Lung microvascular endothelial cell (primary cell): ENCODE measurements at regions not wholly inside any gene's neighbourhood (a gene's known extent, or its start where the extent isn't known, plus 50 kb on each side); places are given as distances from the start of the nearest gene placed in this dataset.
"Not testable (repeated sequence)": the region's sequence is repeated elsewhere in the genome, so short reads cannot be mapped to it uniquely, and the experiment has no call there.

ENCODE experiments used
- DNase-seq, 2 donors: peaks; one replicate each; pipeline versions ENCODE4 v3.0.0 to v3.0.0-alpha.2; 2010; ENCODE audit warnings: low read depth in 2 of 2

- DNase-seq = peak; percentile 46 to 76
Measured at GRCh38 chr14:30221546-30221945, 293.9 kb upstream of the PRKD1 start.

GRCh38 chr14:30223385-30223785, 295.7 kb upstream of the PRKD1 start:
- peak; percentile 94 to 98 for DNase-seq

GRCh38 chr14:30223966-30224365, 296.3 kb upstream of the PRKD1 start:
- peak; percentile 41 to 43 for DNase-seq

- DNase-seq = peak; percentile 49 to 65
Measured at GRCh38 chr14:30225176-30225575, 297.5 kb upstream of the PRKD1 start.

GRCh38 chr14:30227436-30227835, 299.8 kb upstream of the PRKD1 start:
- no peak for DNase-seq

GRCh38 chr14:30227876-30228275, 300.2 kb upstream of the PRKD1 start:
- DNase-seq = peak in 1 of 2 donors; percentile 87

GRCh38 chr14:30230719-30231118, 303.1 kb upstream of the PRKD1 start:
- DNase-seq = no peak

- DNase-seq = no peak
Measured at GRCh38 chr14:30234966-30235365, 307.3 kb upstream of the PRKD1 start.

- DNase-seq = no peak
Measured at GRCh38 chr14:30235485-30235884, 307.8 kb upstream of the PRKD1 start.

- DNase-seq = no peak
Measured at GRCh38 chr14:30238936-30239335, 311.3 kb upstream of the PRKD1 start.

GRCh38 chr14:30240018-30240417, 312.4 kb upstream of the PRKD1 start:
- no peak for DNase-seq

- DNase-seq = no peak
Measured at GRCh38 chr14:30240685-30241084, 313.0 kb upstream of the PRKD1 start.

GRCh38 chr14:30242744-30243143, 315.1 kb upstream of the PRKD1 start:
- no peak for DNase-seq

- no peak for DNase-seq
Measured at GRCh38 chr14:30243207-30243606, 315.6 kb upstream of the PRKD1 start.

GRCh38 chr14:30243805-30244204, 315.2 kb upstream of the G2E3 start:
- DNase-seq = peak in 1 of 2 donors; percentile 50

GRCh38 chr14:30244348-30244747, 314.6 kb upstream of the G2E3 start:
- not testable (repeated sequence) for DNase-seq

GRCh38 chr14:30251017-30251416, 307.9 kb upstream of the G2E3 start:
- DNase-seq = no peak

- DNase-seq = peak in 1 of 2 donors; percentile 53
Measured at GRCh38 chr14:30251557-30252100, 307.3 kb upstream of the G2E3 start.

- no peak for DNase-seq
Measured at GRCh38 chr14:30252151-30252550, 306.8 kb upstream of the G2E3 start.

GRCh38 chr14:30252783-30253674, 305.9 kb upstream of the G2E3 start:
- no peak for DNase-seq

GRCh38 chr14:30256627-30257026, 302.3 kb upstream of the G2E3 start:
- DNase-seq = no peak

- DNase-seq = no peak
Measured at GRCh38 chr14:30257946-30258661, 300.9 kb upstream of the G2E3 start.
